PC-9 (cell line): ENCODE measurements at regions not wholly inside any gene's neighbourhood (a gene's known extent, or its start where the extent isn't known, plus 50 kb on each side); places are given as distances from the start of the nearest gene placed in this dataset.

Source experiments
- EZH2 ChIP-seq: fragments of 200-600 bp; sonication (generic); IDR thresholded peaks from 2 replicates; pipeline ENCODE4 v1.8.0; 2017; ENCODE audit warnings: antibody characterized with exemption, low read depth
- TF ChIP-seq, protein P1 (sequence below): fragments of 200-600 bp; sonication (generic); conservative IDR thresholded peaks from 2 replicates; pipeline ENCODE4 v1.6.1; 2017; ENCODE audit warnings: mixed run types, antibody characterized with exemption, mild to moderate bottlenecking, moderate library complexity

DNA sequence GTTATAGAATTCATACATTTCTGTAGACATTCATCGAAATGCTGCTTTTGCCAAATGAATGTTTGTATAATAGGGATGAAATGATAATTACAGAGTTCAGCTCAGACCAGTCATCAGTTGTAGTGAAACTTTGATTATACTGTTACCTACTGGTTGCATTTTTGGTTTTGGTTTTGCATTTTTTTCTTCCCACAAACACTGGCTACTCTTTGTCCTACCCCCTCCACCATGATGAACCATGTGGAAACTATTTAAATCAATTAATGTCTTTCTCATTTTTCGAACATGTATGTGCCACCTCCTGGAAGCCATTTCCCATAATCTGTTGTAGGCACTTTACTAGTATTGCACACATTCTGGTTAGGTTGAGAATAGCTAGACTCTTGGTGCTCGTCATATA, 75.3 kb upstream of the MTNR1B start:
- TF ChIP-seq, protein P1, sequence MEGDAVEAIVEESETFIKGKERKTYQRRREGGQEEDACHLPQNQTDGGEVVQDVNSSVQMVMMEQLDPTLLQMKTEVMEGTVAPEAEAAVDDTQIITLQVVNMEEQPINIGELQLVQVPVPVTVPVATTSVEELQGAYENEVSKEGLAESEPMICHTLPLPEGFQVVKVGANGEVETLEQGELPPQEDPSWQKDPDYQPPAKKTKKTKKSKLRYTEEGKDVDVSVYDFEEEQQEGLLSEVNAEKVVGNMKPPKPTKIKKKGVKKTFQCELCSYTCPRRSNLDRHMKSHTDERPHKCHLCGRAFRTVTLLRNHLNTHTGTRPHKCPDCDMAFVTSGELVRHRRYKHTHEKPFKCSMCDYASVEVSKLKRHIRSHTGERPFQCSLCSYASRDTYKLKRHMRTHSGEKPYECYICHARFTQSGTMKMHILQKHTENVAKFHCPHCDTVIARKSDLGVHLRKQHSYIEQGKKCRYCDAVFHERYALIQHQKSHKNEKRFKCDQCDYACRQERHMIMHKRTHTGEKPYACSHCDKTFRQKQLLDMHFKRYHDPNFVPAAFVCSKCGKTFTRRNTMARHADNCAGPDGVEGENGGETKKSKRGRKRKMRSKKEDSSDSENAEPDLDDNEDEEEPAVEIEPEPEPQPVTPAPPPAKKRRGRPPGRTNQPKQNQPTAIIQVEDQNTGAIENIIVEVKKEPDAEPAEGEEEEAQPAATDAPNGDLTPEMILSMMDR: no peak
- no peak for TF ChIP-seq EZH2
